ENCODE measurements at regions not wholly inside any gene's neighbourhood (a gene's known extent, or its start where the extent isn't known, plus 50 kb on each side); places are given as distances from the start of the nearest gene placed in this dataset.
"Not testable (repeated sequence)": the region's sequence is repeated elsewhere in the genome, so short reads cannot be mapped to it uniquely, and the experiment has no call there.

DNA sequence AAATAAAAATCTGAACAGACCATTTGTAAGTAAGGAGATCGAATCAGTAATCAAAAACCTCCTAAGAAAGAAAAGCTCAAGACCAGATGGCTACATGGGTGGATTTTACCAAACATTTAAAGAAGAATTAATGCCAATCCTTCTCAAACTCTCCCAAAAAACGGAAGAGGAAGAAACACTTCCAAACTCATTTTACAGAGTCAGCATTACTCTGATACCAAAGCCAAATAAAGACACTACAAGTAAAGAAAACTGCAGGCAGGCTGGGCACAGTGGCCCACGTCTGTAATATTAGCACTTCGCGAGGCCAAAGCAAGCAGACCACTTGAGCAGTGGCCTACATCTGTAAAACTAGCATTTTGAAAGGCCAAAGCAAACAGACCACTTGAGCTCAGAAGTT lies 159.8 kb downstream of the DPY19L2 start:
- DNase-seq, result no peak

DNA sequence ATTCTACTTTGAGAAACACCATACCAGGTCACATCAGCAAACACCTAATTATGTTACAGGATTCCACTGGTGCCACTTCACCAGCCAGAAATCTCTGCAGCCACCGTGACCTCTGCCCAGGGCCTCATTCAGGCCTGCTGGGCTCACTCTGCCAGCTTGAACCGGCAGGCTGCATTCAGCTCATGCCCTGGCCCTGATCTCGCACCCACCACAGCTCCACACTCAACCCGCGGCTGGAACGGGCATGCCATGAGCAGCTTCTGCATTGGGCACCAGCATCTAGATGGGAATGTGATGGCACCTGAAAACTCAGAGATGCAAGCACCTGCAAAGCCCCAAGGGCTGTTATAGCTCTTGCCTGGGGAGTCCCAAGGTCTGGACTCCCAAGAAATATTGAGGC lies 168.7 kb downstream of the DPY19L2 start:
- no peak for DNase-seq

DNA sequence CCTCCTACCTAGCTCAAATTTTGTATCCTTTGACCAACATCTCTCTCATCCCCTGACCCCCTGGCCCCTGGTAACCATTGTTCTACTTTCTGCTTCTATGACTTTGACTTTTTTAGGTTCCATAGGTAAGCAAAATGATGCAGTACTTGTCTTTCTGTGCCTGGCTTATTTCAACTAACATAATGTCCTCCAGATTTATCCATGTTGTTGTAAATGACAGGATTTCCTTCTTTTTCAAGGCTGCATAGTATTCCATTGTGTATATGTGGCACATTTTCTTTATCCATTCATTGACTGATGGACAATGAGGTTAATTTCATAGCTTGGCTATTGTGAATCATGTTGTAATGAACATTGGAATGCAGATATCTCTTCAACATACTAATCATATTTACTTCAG lies 170.1 kb downstream of the DPY19L2 start:
- no peak for DNase-seq

DNA sequence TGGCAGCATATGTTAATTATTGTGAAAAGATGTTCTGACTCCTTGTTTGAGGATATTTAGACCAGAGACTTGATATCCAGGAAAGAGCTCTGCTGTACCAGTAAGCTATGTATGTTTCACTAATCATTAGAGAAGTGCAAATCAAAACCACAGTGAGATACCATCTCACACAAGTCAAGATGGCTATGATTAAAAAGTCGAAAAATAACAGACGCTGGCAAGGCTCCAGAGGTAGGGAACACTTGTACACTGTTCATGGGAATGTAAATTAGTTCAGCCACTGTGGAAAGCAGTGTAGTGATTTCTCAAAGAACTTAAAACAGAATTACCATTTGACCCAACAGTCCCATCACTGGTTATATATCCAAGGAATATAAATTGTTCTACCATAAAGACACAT lies 171.6 kb downstream of the DPY19L2 start:
- DNase-seq, result no peak

- no peak for DNase-seq
Measured at GRCh38 chr12:63495974-63496373, 172.3 kb downstream of the DPY19L2 start.

DNA sequence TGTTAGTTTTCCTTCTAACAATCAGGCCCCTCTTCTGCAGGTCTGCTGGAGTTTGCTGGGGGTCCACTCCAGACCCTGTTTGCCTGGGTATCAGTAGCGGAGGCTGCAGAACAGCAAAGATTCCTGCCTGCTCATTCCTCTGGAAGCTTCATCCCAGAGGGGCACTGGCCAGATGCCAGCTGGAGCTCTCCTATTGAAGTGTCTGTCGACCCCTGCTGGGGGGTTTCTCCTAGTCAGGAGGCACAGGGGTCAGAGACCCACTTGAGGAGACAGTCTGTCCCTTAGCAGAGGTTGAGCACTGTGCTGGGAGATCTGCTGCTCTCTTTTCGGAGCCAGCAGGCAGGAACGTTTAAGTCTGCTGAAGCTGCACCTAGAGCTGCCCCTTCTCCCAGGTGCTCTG lies 174.9 kb downstream of the DPY19L2 start:
- DNase-seq, result not testable (repeated sequence)

GRCh38 chr12:63480186-63480585 lies 188.1 kb downstream of the DPY19L2 start:
- DNase-seq, result no peak

- DNase-seq, result no peak
Measured at GRCh38 chr12:63470161-63470560, 198.1 kb downstream of the DPY19L2 start.

- no peak for DNase-seq
Measured at GRCh38 chr12:63467951-63468350, 200.3 kb downstream of the DPY19L2 start.

GRCh38 chr12:63457857-63458256 lies 210.4 kb downstream of the DPY19L2 start:
- no peak for DNase-seq

DNA sequence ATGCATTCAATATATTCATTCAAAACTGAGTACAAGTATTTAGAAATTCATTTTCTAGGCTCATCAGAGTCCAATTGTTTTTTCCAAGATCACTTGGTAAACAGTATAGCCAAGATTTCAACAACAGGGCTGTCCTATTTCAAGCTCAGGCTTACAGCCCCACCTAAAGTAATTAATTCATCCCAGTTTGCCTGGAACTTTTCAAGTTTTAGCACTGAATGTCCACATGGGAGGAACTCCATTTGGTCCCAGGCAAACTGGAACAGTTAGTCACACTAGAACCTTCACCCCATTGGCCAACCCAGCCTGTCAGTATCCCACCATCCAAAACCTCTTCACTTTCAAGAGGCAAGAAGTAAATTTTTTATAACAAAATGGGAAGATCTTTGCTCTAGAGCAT lies 210.9 kb downstream of the DPY19L2 start:
- DNase-seq, result no peak

DNA sequence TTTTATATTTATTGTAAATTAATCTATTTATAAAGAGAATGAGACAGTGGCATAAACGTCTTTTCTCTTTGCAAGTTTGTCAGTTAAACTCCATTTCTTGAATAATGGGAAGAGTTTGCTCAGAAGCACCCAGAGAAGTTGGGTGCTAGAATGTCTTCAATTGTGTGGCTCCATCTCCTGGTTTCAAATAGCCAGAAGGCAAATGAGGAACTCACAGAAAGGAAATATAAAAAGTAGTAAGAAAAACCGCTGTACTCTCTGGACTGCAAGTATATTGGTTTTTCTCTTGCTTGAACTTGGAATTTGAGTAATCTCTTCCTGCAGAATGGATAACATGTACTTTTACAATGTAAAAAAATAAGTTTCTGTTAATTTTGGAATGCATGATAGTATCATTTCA lies 217.5 kb downstream of the DPY19L2 start:
- DNase-seq, result no peak

DNA sequence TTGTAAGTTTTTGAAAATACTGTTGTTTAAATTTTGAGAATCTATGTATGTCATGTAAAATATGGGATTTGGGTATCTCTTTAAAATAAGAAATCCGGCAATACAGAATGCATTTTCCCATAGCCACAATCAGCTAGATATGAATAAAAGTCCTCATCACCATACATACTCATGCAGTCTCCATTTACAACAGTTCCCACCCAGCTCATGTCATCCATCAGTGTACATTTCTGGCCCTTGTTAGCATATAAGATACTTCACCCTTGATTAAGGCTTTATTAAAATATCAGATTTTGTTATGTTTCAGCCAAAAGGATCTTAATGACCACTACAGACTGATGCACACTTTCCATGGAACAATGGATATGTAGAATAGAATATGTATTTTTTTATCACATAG lies 218.0 kb downstream of the DPY19L2 start:
- no peak for DNase-seq

GRCh38 chr12:63445224-63445880 lies 222.9 kb downstream of the DPY19L2 start:
- DNase-seq, result no peak

- DNase-seq, result no peak
Measured at GRCh38 chr12:63440048-63440447, 228.2 kb downstream of the DPY19L2 start.

GRCh38 chr12:63434384-63434783 lies 233.9 kb downstream of the DPY19L2 start:
- DNase-seq, result not testable (repeated sequence)

GRCh38 chr12:63427969-63428368 lies 240.3 kb downstream of the DPY19L2 start:
- DNase-seq, result not testable (repeated sequence)

DNA sequence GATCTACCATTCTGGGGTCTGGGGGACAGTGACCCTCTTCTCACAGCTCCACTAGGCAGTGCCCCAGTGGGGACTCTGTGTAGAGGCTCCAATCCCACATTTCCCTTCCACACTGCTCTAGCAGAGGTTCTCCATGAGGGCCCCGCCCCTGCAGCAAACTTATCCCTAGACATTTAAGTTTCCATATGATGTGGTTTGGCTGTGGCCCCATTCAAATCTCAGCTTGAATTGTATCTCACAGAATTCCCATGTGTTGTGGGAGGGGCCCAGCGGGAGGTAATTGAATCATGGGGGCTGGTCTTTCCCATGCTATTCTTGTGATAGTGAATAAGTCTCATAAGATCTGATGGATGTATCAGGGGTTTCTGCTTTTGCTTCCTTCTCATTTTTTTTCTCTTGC lies 241.3 kb downstream of the DPY19L2 start:
- DNase-seq, result not testable (repeated sequence)

DNA sequence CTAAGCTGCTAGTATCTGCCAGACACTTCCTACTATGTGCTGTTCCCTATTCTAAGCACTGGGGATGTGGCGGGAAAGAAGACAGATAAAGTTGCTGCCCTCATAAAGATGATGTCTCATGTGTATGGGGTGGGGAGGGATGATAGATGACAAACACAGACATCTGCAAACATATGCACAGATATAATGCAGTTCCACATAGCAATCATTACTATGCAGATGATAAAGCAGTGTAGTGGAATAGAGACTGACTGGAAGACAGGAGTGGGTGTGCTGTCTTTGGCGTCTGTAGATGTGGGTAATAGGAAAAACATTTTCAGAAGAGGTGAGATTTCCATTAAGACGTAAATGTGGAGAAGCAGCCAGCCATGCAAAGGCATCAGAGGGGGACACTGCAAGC lies 243.6 kb downstream of the DPY19L2 start:
- DNase-seq, result no peak

DNA sequence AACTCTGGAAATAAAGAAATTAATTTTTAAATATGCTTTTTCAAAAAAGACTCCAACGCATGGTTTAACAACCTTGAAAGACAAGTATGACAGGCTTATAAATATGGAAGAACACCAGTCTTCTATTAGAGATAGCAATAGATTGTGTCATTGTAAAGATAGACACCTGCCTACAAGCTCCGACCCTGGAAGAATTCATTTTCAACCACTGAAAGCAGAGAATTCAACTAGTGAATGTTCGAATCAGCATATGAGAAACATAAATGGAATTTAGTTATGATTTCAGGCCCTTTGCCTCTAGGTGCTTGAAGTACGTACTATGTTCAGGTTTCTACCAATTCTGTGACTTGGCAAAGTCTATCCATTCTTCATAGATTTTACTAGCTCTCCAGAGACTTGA lies 244.5 kb downstream of the DPY19L2 start:
- DNase-seq, result no peak

DNA sequence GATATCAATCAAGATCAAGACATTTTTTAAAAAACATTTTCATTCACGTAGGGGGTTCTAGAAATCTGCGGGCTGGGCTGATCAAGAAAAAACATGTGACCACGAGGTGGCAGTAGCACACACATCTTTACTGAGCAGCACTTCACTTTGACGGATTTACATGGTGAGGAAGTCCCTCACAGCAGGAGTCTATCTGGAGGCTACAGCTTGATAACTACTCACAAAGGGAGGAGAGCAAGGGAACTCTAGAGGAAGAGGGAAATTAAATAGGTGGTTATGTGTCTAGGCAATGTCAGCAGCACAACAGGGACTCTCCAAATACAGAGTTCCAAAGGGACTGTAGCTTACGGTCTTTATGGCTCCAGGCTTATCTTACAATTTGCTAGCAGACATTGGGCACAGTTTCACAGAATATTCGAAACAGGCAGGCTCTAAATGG lies 248.1 kb downstream of the DPY19L2 start:
- peak; percentile 85 for DNase-seq

DNA sequence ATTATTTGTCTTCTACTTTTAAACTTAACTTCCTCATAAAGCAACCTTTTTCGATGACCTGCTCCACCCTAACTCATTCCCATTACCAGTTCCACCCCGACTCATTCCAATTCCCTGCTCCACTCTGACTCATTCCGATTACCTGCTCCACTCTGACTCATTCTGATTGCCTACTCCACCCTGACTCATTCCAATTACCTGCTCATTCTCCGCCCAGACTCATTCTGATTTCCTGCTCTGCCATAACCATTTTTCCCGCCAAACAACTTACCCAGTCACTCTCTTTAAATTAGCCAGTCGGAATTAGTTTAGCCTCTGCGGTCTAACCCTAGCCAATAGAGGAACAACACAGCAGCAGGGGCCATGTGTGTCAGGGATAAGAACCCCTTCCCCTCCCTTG lies 249.1 kb downstream of the DPY19L2 start:
- peak; percentile 92 for DNase-seq

GRCh38 chr12:63416788-63417187 lies 251.5 kb downstream of the DPY19L2 start:
- no peak for DNase-seq

DNA sequence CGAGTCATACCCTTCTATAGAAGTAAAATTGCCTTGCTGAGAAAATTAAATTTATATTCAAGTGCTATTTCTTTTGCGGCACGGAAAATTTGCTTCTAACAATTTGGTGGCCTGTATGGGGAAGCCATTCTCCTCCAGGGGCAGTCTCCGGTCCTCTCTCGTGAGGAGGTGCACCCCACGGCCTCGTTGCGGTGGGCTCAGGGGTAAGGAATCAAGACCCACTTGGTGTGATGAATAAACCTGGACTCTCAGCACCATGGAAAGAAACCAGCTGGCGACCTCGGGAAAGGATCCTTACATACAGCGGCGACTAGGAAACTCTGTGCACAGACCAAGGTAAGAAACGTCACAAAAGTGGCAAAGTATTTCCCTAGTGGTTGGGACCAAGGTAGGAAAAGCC lies 252.9 kb downstream of the DPY19L2 start:
- DNase-seq, result no peak

GRCh38 chr12:63410197-63410596 lies 258.1 kb downstream of the DPY19L2 start:
- DNase-seq, result no peak

Measured in islet precursor cell (in vitro differentiated cells).